OCI-LY3 (cell line): ENCODE measurements at regions not wholly inside any gene's neighbourhood (a gene's known extent, or its start where the extent isn't known, plus 50 kb on each side); places are given as distances from the start of the nearest gene placed in this dataset.
"Not testable (repeated sequence)": the region's sequence is repeated elsewhere in the genome, so short reads cannot be mapped to it uniquely, and the experiment has no call there.

ENCODE experiments used
- EZH2phosphoT487 ChIP-seq: fragments of 200-600 bp; shearing (Covaris generic); IDR thresholded peaks from 2 replicates; pipeline ENCODE4 v1.6.1; 2018; ENCODE audit warnings: antibody characterized with exemption, mixed run types, low read depth
- TF ChIP-seq, protein P1 (sequence below): fragments of 200-600, 300-600 bp; sonication (generic); IDR thresholded peaks from 2 replicates; pipeline ENCODE4 v1.5.1; 2014; ENCODE audit warnings: antibody characterized with exemption, low read length, low read depth

DNA sequence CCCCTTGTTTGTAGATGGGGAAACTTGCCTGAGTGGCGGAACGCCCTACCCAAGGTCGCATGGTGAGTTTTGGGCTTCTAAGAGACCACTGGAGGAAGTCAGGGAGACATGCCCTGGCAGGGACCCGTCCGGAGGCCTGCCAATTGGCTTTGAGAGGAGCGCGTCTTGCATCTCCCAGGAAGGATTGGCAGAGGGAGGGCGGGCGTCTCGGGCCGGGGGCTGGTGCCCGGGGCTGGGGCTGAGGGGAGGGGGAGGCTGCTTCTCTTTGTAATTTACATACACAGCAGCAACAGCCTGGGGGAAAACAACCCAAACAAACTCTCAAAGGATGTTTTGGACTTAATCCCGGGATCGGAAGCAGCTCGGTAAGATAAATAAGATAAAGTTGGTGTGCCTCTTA, 110.5 kb downstream of the NPIPA7 start:
- TF ChIP-seq, protein P1, sequence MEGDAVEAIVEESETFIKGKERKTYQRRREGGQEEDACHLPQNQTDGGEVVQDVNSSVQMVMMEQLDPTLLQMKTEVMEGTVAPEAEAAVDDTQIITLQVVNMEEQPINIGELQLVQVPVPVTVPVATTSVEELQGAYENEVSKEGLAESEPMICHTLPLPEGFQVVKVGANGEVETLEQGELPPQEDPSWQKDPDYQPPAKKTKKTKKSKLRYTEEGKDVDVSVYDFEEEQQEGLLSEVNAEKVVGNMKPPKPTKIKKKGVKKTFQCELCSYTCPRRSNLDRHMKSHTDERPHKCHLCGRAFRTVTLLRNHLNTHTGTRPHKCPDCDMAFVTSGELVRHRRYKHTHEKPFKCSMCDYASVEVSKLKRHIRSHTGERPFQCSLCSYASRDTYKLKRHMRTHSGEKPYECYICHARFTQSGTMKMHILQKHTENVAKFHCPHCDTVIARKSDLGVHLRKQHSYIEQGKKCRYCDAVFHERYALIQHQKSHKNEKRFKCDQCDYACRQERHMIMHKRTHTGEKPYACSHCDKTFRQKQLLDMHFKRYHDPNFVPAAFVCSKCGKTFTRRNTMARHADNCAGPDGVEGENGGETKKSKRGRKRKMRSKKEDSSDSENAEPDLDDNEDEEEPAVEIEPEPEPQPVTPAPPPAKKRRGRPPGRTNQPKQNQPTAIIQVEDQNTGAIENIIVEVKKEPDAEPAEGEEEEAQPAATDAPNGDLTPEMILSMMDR, result not testable (repeated sequence)
- not testable (repeated sequence) for TF ChIP-seq EZH2phosphoT487
